ENCODE measurements at regions not wholly inside any gene's neighbourhood (a gene's known extent, or its start where the extent isn't known, plus 50 kb on each side); places are given as distances from the start of the nearest gene placed in this dataset.

GRCh38 chr9:1606253-1606652 lies 408.9 kb upstream of the SMARCA2 start:
- no peak for TF ChIP-seq JUND (IDR thresholded peaks at IDR 0.05; ENCODE audit: low read depth)
- in situ Hi-C loops (cut with HindIII; ENCODE audit: low pct_unique_long_range_greater_than_20kb, low sequenced_read_pairs): no loop called here
- no peak for DNase-seq (ENCODE audit: low read depth in 1 of 2, low spot score in 1 of 2)

- peak in 1 of 2 experiments; percentile 3 for DNase-seq (ENCODE audit: low read depth in 1 of 2, low spot score in 1 of 2)
- TF ChIP-seq JUND (IDR thresholded peaks at IDR 0.05; ENCODE audit: low read depth): no peak
- in situ Hi-C loops (cut with HindIII; ENCODE audit: low pct_unique_long_range_greater_than_20kb, low sequenced_read_pairs): no loop called here
These were observed 402.3 kb upstream of the SMARCA2 start for GRCh38 chr9:1612886-1613285.

GRCh38 chr9:1617419-1617818 lies 397.7 kb upstream of the SMARCA2 start:
- no peak for DNase-seq (ENCODE audit: low read depth in 1 of 2, low spot score in 1 of 2)
- TF ChIP-seq JUND (IDR thresholded peaks at IDR 0.05; ENCODE audit: low read depth): no peak
- in situ Hi-C loops (cut with HindIII; ENCODE audit: low pct_unique_long_range_greater_than_20kb, low sequenced_read_pairs): no loop called here

- in situ Hi-C loops (cut with HindIII; ENCODE audit: low pct_unique_long_range_greater_than_20kb, low sequenced_read_pairs): no loop called here
- peak; percentile 15 to 59 for DNase-seq (ENCODE audit: low read depth in 1 of 2, low spot score in 1 of 2)
- TF ChIP-seq JUND (IDR thresholded peaks at IDR 0.05; ENCODE audit: low read depth): no peak
These were observed 395.0 kb upstream of the SMARCA2 start for GRCh38 chr9:1619915-1620710.

GRCh38 chr9:1637401-1637800 lies 377.7 kb upstream of the SMARCA2 start:
- in situ Hi-C loops (cut with HindIII; ENCODE audit: low pct_unique_long_range_greater_than_20kb, low sequenced_read_pairs): no loop called here
- no peak for DNase-seq (ENCODE audit: low read depth in 1 of 2, low spot score in 1 of 2)
- no peak for TF ChIP-seq JUND (IDR thresholded peaks at IDR 0.05; ENCODE audit: low read depth)

- TF ChIP-seq JUND (IDR thresholded peaks at IDR 0.05; ENCODE audit: low read depth): no peak
- no peak for DNase-seq (ENCODE audit: low read depth in 1 of 2, low spot score in 1 of 2)
- in situ Hi-C loops (cut with HindIII; ENCODE audit: low pct_unique_long_range_greater_than_20kb, low sequenced_read_pairs): no loop called here
These were observed 376.0 kb upstream of the SMARCA2 start for GRCh38 chr9:1639166-1639565.

GRCh38 chr9:1647776-1648175 lies 367.4 kb upstream of the SMARCA2 start:
- DNase-seq (ENCODE audit: low read depth in 1 of 2, low spot score in 1 of 2): peak in 1 of 2 experiments; percentile 61
- in situ Hi-C loops (cut with HindIII; ENCODE audit: low pct_unique_long_range_greater_than_20kb, low sequenced_read_pairs): no loop called here
- no peak for TF ChIP-seq JUND (IDR thresholded peaks at IDR 0.05; ENCODE audit: low read depth)

- DNase-seq (ENCODE audit: low read depth in 1 of 2, low spot score in 1 of 2): no peak
- TF ChIP-seq JUND (IDR thresholded peaks at IDR 0.05; ENCODE audit: low read depth): no peak
- in situ Hi-C loops (cut with HindIII; ENCODE audit: low pct_unique_long_range_greater_than_20kb, low sequenced_read_pairs): no loop called here
These were observed 361.9 kb upstream of the SMARCA2 start for GRCh38 chr9:1653282-1653681.

GRCh38 chr9:1658661-1659362 lies 356.3 kb upstream of the SMARCA2 start:
- DNase-seq (ENCODE audit: low read depth in 1 of 2, low spot score in 1 of 2): no peak
- in situ Hi-C loops (cut with HindIII; ENCODE audit: low pct_unique_long_range_greater_than_20kb, low sequenced_read_pairs): no loop called here
- no peak for TF ChIP-seq JUND (IDR thresholded peaks at IDR 0.05; ENCODE audit: low read depth)

GRCh38 chr9:1659363-1659690 lies 355.8 kb upstream of the SMARCA2 start:
- in situ Hi-C loops (cut with HindIII; ENCODE audit: low pct_unique_long_range_greater_than_20kb, low sequenced_read_pairs): no loop called here
- DNase-seq (ENCODE audit: low read depth in 1 of 2, low spot score in 1 of 2): no peak
- TF ChIP-seq JUND (IDR thresholded peaks at IDR 0.05; ENCODE audit: low read depth): no peak

- in situ Hi-C loops (cut with HindIII; ENCODE audit: low pct_unique_long_range_greater_than_20kb, low sequenced_read_pairs): no loop called here
- no peak for TF ChIP-seq JUND (IDR thresholded peaks at IDR 0.05; ENCODE audit: low read depth)
These were observed 346.7 kb upstream of the SMARCA2 start for GRCh38 chr9:1668441-1668840.

GRCh38 chr9:1673300-1673699 lies 341.8 kb upstream of the SMARCA2 start:
- no peak for TF ChIP-seq JUND (IDR thresholded peaks at IDR 0.05; ENCODE audit: low read depth)
- no peak for DNase-seq (ENCODE audit: low read depth in 1 of 2, low spot score in 1 of 2)
- in situ Hi-C loops (cut with HindIII; ENCODE audit: low pct_unique_long_range_greater_than_20kb, low sequenced_read_pairs): no loop called here

More at GRCh38 chr9:1668441-1668840, 346.7 kb upstream of the SMARCA2 start:
- no peak for DNase-seq (ENCODE audit: low read depth in 1 of 2, low spot score in 1 of 2)

GRCh38 chr9:1676771-1677170 lies 338.4 kb upstream of the SMARCA2 start:
- in situ Hi-C loops (cut with HindIII; ENCODE audit: low pct_unique_long_range_greater_than_20kb, low sequenced_read_pairs): no loop called here
- TF ChIP-seq JUND (IDR thresholded peaks at IDR 0.05; ENCODE audit: low read depth): no peak
- no peak for DNase-seq (ENCODE audit: low read depth in 1 of 2, low spot score in 1 of 2)

Measured in T47D (cell line).